Pulmonary artery endothelial cell (primary cell): ENCODE measurements at regions not wholly inside any gene's neighbourhood (a gene's known extent, or its start where the extent isn't known, plus 50 kb on each side); places are given as distances from the start of the nearest gene placed in this dataset.

Experiments used
- DNase-seq: peaks from one replicate; pipeline ENCODE4 v3.0.0-alpha.2; 2011; ENCODE audit warnings: low read depth, low spot score

DNA sequence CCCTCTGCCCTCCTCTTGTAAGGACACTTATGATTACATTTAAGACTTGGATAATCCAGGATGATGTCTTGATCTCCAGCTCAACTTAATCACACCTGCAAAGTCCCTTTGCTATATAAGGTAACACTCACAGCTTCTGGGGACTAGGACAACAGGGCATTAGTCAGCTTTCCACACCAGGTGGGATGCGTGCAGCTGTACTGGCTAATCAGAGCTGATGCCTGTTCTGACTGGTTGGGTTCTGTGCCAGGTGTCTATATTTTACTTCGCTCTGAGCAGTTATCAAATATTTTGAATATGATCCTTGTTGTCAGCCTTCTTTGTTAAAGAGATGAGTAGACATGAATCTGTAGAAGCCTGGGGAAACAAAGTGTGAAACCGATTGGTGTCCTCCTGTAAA lies 115.5 kb upstream of the ATP8B1 start:
- no peak for DNase-seq

GRCh38 chr18:57916684-57917083 lies 113.6 kb upstream of the ATP8B1 start:
- no peak for DNase-seq

DNA sequence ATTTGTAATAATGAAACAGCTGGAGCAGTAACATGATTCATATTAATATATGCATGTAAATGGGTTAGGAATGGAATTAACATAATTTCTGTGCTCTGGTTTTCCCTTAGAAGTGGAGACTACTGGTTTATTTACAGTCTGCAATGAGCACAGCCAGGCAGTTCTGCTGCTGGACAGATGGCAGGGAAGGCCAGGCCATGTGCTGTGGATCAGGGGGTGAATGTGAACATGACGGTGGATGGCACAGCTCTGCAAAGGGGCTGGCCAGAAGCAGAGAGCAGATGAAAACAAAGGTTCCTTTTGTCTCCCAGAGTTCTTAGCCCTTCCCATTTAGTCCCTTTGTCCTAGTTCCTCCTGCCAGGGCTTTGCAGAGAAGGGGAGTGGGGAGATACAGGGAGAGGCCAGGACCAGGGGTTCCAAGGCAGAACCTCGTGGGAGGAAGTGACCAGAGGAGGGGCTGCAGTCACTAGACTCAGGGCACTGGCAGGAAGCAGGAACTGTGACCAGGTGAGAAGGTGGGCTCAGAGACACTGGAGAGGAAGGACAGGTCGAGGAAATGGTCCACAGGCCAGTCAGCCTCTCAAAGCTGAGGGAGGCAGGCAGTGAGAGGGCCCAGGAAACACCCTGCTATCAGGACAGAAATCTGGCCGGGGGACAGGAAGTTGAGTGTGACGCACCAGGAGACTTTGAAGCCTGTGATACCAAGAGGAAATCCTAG lies 112.9 kb upstream of the ATP8B1 start:
- no peak for DNase-seq

GRCh38 chr18:57915248-57915647 lies 112.1 kb upstream of the ATP8B1 start:
- no peak for DNase-seq

- DNase-seq, result no peak
These were observed 110.6 kb upstream of the ATP8B1 start for GRCh38 chr18:57913686-57914085.

DNA sequence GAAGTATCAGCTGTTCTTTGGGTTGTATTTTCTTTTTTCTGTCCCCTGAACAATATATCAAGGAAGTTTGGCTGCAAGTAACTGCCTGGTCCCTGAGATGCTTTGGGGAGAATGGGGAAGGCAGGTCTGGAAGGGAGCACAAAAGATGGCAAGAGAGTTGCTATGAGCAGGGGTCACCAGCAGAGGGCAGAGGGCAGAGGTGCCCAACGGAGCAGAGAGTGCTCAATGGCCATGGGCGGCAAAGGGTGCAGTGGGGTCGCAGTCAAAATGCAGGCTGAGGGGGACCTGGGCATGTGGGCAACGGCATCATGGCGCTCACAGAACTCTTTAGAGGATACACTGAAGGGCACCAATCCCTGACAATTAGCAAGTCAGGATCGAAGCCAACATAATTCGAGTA lies 107.7 kb upstream of the ATP8B1 start:
- DNase-seq, result no peak

GRCh38 chr18:57910134-57910533 lies 107.0 kb upstream of the ATP8B1 start:
- no peak for DNase-seq

- DNase-seq, result no peak
These were observed 106.5 kb upstream of the ATP8B1 start for GRCh38 chr18:57909620-57910019.

DNA sequence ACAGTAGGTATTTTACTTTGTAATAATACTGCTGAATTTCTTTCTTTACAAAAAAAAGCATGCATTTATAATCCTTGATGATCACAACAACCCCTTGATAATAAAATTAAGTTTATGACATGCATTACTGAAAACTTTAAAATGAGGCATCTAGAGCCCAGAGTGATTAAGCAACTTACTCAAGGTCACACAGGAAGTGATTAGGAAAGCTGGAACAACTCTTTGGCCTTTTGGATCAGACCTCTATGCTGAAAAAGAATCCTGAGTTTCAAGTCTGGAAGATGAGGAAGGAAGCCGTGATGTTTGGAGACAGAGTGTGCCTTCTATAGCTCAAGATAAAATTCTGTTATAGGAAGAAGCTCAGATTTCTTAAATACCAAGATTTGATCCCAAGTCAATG lies 105.0 kb upstream of the ATP8B1 start:
- DNase-seq, result no peak

GRCh38 chr18:57907550-57907949 lies 104.4 kb upstream of the ATP8B1 start:
- DNase-seq, result no peak

GRCh38 chr18:57906852-57907251 lies 103.7 kb upstream of the ATP8B1 start:
- DNase-seq, result no peak

GRCh38 chr18:57904535-57904934 lies 101.4 kb upstream of the ATP8B1 start:
- DNase-seq, result no peak

GRCh38 chr18:57902721-57903120 lies 99.6 kb upstream of the ATP8B1 start:
- DNase-seq, result no peak

DNA sequence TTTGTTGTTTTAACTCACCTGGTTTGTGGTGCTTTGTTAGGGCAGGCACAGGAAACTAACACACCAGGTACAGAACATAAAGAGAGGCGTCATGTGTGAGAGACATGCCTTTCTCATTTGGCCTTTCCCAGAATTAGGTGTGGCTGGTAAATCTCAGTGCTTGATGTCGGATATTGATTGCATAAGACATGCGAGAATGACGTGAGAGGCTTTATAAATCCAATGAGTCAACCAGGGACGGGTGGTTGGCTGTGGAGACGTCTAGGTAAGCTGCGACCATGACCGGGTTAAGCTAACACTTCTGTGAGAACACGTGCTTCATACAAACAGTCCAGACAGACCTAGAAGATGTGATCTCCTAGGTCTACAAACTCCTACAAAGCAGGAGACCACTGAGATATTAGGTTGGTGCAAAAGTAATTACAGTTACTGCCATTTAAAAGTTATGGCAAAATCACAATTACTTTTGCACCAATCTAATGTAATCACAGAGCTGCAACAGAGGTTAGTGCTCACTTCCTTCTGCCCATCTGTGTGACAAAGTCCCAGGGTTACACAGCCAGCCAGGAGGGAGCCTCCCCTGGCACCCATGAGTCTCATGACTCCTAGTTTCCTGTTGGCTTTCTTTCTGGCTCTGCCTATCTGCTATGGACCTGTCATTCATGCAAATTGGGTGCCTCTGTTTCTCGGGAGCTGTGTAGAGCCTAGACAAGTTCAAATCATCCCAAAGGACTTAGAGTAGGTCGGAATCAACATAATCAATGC lies 98.9 kb upstream of the ATP8B1 start:
- no peak for DNase-seq

GRCh38 chr18:57900906-57901435 lies 97.9 kb upstream of the ATP8B1 start:
- no peak for DNase-seq

DNA sequence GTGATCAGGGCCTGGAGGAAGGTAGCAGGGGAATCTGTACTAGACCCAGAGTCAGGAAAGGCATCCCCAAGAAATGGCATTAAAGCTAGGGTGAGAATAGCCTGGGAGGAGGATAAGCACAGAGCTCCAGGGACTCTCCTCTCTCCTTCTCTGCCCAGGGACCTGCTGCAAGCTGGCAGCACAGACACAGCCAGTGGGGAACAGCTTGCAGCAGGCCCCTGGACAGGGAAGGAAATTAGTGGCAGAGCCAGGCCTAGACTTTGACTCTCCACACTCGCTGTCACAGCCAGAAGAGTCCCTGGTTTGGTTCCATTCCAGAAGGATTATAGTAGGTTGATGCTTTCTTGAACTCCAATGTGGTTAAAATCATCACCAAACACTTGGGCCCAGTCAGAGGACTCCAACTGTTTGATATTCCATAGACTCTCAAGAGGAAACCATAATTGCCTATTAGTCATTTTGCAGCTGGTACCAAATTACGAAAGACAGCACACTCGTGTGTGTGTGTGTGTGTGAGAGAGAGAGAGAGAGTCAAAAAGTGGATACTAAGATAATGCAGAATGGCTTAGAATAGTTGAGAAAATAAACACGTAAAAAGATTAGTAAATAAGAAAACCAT lies 95.5 kb upstream of the ATP8B1 start:
- no peak for DNase-seq

GRCh38 chr18:57895182-57895581 lies 92.1 kb upstream of the ATP8B1 start:
- no peak for DNase-seq

- no peak for DNase-seq
These were observed 88.7 kb upstream of the ATP8B1 start for GRCh38 chr18:57891707-57892391.

- DNase-seq, result no peak
These were observed 87.2 kb upstream of the ATP8B1 start for GRCh38 chr18:57890266-57890665.

- DNase-seq, result no peak
These were observed 86.7 kb upstream of the ATP8B1 start for GRCh38 chr18:57889841-57890240.

DNA sequence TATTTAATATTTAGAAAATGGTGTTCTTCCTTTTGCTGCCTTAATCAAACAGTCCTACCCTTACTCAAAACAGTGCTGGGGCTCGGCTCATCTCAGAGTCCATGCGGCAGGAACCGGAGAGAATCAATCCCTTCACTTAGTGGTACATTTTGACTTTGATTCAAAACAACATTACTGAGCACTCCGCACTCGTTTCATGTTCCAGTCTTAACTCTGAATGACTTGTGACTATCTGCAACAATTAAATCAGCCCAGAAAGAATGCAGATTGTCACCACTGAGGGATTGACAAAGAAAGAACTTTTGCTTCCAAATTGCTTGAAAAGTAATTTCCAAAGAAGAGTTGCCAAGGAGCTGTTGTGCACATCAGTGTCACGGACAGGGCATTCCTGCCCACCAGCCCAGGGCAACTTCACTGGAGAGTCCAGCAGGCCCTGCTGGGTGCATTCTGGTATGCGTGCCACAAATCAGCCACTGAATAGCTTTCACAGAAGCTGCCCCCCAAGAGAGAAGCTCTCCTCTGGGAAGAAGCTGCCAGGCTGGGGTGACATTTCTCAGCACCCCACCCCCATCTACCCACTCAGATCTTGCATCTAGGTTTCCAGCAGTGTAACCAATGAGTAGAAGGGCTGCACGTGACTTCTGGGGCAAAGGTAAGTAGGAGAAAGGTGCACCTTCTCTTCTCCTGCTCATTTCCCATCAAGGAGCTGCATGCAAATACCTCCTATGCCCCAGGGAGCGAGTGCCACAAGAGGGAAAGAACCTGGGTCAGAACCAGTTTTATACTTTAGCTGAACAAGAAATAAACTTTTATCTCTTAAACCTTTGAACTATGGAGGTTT lies 84.6 kb upstream of the ATP8B1 start:
- no peak for DNase-seq
